ENCODE measurements at regions not wholly inside any gene's neighbourhood (a gene's known extent, or its start where the extent isn't known, plus 50 kb on each side); places are given as distances from the start of the nearest gene placed in this dataset.
"Not testable (repeated sequence)": the region's sequence is repeated elsewhere in the genome, so short reads cannot be mapped to it uniquely, and the experiment has no call there.

DNA sequence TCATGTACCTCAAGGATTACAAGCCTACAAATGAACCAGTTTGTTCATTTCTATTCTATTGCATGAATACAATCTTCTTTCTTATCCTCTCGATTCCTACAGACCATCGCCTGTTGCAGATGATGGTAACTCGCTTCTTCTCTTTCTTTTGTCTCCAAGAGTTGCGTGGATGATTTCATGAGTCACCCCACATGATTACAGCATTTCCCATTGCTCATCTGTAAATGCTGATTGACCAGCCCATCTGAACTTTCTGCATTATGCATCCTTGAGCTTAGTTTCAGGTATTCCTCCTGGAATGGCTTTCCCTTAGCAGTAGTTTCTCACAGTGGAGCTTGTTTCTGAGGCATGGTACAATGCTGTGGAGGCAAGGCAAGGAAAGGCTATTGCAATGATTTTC is 109.6 kb upstream of the TOPAZ1 start:
- DNase-seq (ENCODE audit: low read depth) = no peak

DNA sequence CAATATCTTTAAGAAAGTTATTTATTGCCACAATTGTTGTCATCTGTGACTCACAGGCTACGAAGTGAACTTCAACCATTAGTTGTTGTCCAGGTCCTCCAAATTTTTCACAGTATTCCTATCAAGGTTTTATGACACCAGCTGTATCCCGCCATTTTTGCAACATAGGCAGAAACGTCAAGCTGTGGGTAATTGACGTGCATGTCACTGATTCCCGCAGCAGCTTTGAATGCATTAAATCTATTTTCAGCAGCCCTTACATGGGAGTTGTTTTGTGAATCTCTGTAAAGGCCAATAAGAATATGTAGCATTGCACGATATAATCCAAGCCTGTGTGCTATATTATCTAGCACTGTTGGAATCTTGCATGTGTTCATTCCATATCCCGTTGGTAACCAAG is 109.1 kb upstream of the TOPAZ1 start:
- no peak for DNase-seq (ENCODE audit: low read depth)

DNA sequence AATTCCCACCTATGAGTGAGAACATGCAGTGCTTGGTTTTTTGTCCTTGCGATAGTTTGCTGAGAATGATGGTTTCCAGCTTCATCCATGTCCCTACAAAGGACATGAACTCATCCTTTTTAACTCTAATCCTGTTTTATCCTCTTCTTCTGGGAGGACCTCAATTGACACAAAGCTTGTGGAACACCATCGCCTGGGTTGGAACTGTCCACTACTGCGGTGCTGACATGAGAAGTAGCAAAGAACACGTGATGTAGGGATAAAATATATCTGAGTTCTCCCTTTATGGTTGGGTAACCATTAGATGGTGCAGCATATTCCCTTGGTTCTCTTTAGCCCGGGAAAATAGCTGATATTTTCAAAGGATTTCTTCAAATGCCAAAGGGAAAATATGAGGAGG is 105.3 kb upstream of the TOPAZ1 start:
- DNase-seq (ENCODE audit: low read depth) = no peak

DNA sequence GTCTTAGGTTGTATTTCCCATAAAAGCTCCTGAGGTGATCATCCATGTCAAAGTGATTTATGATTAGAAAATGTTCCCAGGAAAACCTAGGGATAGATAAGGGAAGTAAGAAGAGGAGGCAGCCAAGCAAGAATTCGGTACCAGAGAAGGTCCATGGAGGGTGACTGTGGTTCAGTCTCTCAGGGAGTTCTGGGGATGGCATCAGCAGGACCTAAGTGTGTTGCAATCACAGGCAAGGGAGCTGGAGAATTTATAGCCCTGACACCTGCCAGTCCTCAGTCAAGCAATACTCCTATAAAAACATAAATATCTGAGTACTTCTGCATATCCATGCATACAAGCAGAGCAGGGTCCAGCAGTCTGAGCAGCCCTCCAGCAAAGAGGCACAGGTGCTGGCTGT is 95.6 kb upstream of the TOPAZ1 start:
- DNase-seq (ENCODE audit: low read depth) = no peak

DNA sequence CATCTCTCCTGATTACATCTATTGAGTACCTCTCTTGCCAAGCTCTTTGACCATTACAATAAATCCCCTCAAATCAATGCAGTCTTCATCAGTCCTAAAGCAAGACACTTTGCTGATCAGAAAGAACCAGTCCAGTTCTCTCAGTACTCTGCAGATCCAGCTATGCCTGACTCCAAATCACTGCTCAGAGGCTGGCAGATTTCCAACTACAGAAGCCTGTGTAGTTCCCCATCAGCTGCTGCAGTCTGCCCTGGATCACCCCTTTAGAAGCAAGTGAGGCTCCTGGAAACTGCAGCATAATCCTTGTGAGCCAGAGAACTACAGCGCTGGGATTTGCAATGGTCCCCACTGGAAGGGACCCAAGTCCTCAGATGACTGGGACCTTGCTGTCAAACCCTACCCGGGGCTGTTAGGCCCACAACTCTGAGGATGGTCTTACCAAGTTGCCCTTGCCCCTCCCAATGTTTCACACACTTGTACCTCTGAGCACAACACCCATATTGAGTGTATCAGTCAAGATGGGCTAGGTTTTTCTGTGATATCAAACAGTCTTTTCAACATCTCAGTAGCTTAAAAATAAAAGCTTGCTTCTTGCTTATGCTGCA is 81.9 kb upstream of the TOPAZ1 start:
- DNase-seq (ENCODE audit: low read depth) = no peak

DNA sequence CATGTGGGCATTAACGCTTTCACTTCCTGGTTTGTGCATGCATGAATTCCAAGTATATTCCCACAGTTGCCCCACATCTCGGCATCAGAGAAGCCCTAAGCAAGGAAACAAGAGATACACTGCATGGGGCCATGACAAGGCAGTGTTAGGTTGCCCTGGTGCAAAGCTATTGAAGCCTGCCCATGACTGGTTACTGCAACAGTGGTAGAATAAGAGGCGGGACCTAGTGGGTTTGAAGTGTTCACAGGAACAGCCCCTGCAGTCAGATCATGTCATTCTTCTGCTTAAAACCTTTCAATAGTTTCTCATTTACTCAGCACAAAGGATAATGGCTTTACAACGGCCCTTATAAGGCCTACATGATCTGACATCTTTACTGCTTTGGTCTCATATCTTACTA is 80.9 kb upstream of the TOPAZ1 start:
- no peak for DNase-seq (ENCODE audit: low read depth)

DNA sequence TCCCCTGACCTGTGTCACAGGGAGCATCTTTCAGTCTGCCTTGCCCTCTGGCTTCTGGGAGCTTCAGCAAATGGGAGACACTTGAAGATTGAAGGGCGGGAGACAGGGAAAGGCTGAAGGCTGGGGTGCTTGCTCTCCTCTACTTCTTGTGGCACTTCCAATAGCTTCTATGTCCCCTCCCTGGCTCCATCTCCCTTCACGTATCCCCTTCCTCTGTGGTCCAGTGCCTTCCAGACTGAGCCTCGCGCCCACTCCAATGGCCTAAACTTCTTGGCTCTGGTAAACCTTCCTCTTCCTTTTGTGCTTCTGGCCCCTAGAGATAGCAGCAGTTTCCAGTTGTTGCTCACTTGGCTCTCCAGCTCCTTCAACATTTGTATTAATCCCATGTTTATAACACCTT is 69.8 kb upstream of the TOPAZ1 start:
- DNase-seq (ENCODE audit: low read depth) = no peak

DNA sequence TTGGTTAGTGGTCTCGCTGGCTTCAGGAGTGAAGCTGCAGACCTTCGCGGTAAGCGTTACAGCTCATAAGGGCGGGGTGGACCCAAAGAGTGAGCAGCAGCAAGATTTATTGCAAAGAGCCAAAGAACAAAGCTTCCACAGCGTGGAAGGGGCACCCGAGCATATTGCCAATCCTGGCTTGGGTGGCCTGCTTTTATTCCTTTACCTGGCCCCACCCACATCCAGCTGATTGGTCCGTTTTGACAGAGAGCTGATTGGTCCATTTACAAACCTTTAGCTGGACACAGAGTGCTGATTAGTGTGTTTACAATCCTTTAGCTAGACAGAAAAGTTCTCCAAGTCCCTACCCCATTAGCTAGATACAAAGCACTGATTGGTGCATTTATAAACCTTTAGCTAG is 69.0 kb upstream of the TOPAZ1 start:
- not testable (repeated sequence) for DNase-seq (ENCODE audit: low read depth)

DNA sequence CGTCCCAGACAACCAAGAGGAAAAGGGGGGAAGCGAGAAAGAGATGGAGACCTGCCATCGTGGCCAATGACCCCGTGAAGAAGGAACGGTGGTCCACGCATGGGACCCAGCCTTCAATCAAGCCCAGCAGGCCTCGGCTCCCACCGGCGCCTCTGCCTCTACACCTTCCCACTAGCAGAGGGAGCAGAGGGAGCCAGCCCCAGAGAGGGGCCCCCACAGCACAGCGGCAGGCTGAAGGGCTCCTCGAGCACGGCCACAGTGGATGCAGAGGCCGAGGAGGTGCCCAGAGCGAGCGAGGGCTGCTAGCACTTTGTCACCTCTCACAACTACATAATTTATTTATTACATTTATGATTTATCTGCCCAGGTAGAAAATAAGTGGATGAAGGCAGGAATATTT is 68.4 kb upstream of the TOPAZ1 start:
- no peak for DNase-seq (ENCODE audit: low read depth)

DNA sequence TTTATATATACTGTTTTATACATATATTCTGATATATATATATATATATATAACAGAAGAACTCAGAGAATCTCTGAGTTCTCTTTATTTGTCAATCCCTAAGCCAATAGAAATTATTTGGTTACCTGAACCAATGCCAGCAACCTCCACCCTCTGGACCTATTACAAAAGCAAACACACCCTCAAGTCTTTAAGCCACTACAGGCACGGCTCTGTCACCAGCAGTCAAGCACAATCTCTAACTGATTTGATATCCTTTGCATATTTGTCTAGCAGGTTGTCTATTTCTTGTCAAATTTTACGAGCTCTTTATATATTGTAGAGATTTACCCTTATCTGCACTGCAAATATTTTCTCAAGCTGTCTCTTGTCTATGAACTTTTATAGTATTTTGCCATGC is 66.6 kb upstream of the TOPAZ1 start:
- DNase-seq (ENCODE audit: low read depth) = no peak

DNA sequence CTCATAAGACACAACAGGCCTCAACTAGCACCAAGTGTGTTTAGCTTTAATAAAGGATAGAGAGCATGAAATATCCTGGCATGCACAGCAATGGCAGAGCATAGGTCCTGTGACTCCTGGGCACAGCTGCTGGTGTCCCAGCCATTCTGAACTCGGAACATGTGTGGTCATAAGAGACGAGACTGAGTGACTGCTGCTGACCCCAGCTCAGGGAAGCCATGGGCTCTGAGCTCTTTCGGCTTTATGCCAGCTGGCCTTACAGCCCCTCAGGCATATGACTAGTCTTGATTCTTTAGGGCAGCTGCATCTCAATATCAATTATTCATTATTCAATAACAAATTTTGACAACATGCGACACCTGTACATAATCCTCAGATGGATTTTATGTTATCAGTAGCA is 62.4 kb upstream of the TOPAZ1 start:
- DNase-seq (ENCODE audit: low read depth) = no peak

DNA sequence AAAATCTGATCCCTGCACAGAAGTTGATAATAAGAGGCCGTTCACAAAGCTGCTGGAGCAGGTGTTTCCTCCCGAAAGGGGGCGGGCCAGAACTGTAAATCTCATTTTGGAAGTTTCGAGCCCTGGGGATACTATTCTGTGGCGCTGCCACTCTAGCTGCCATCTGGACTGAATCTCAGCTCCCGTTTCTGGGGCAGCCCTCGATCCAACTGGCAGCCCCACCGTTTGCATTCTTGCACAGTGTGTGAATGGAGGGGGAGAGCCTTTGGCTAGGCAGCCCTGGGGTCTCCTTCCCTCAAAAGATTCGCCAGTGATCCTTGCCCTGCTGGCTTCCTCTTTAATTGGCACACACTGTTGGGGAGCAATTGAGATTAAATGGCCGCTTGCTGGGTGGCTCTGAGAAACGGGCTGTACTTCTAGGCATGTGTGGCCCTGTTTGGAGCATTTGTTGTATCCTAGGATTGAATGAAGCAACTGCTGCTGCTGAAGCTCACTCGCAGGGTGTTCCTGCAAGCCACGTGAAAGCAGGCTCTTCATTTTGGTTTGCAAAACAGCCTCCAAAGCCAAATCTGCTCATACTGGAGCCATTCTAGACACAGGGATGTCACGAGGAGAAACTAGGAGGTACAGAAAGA is 57.2 kb upstream of the TOPAZ1 start:
- no peak for DNase-seq (ENCODE audit: low read depth)

DNA sequence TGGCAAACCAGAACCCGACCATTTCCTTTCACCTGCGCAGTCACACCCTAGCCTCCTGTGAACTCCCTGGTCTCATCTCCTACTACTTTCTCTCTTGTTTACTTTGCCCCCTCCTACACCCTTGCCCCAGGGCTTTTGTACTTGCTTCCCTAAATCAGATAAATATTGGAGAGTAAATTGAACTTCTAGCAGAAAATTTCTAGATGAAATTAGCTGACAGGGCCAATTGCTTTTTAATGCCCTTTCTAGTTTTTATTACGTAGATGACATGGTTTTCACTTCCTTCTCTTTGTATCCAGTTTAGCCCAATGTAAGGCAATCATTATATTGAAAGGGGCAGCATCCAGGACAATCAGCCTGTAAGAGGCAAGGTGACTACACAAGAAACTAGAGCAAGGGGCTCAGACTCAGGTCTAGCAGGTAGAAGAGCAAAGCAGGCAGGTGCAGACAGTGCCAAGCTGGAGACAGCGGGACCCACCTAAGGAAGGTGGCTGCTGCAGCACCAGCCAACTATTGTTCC is 56.2 kb upstream of the TOPAZ1 start:
- no peak for DNase-seq (ENCODE audit: low read depth)

DNA sequence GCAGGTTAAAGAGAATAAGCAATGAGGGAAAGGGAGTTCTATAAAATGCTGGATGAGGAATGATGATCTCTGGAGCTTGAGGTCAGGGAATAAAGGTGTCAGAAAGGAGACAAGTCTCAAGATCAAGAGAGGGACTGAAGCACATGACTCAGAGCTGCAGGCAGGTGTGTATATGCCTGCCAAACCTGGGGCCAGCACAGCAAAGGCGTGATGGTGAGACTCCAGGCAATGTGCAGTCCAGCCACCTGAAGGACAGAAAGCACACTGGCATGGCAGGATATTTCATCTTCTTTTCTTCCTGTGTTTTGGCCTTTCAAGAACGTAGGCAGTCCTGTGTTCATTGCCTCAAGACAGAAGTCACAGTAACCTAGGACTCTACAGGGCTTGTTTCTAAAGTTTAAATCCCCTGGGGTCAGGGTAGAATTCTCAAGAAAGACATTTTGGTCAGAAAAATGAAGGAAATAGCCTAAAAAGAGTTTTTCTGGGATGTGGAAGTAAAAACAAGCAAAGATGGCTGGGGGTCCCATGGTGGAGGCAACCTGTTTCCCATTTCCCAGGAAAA is 55.5 kb upstream of the TOPAZ1 start:
- DNase-seq (ENCODE audit: low read depth) = no peak

DNA sequence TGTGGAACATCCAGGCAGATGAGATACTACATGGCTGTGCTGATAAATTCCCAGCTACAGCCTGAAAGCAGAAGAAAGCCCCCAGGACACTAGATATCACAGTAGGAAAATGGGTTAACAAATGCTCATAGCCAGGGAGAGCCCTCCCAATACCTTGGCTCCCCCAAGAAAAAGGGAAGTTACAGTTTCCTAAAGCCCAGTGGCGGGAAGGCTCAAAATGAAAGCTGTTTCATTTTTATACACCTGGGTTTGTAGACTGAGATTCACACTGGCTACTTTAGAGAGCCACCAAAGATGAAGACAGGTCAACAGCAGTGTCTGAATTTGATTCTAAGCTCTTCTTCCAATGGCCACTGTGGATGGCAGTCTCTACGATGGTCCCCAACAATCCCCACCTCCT is 55.0 kb upstream of the TOPAZ1 start:
- DNase-seq (ENCODE audit: low read depth) = no peak
